AG09319 (cell line): ENCODE measurements at regions not wholly inside any gene's neighbourhood (a gene's known extent, or its start where the extent isn't known, plus 50 kb on each side); places are given as distances from the start of the nearest gene placed in this dataset.

Source experiments
- DNase-seq: peaks from one replicate; pipeline ENCODE4 v3.0.0-alpha.2; 2010; ENCODE audit warnings: low read depth; ENCODE audit errors: extremely low read depth
- TF ChIP-seq, protein P1 (sequence below): IDR thresholded peaks from 2 replicates; pipeline ENCODE4 v1.5.1; 2011; ENCODE audit warnings: low read depth, mild to moderate bottlenecking, inconsistent platforms, low read length, moderate library complexity

DNA sequence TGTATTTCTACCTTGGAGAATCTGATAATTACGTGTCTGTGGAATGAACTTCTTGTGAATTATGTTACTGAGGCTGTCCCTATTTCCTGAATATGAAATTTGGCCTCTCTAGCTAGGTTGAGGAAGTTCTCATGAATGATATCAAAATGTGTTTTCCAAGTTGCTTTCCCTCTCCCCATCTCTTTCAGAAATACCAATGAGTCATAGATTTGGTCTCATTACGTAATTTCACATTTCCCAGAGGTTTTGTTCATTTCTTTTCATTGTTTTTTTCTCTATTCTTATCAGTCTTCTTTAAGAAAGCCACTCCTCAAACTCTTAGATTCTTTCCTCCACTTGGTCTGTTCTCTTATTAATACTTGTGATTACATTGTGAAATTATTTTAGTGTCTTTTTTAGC, 923.8 kb upstream of the CDH9 start:
- DNase-seq: no peak
- TF ChIP-seq, protein P1, sequence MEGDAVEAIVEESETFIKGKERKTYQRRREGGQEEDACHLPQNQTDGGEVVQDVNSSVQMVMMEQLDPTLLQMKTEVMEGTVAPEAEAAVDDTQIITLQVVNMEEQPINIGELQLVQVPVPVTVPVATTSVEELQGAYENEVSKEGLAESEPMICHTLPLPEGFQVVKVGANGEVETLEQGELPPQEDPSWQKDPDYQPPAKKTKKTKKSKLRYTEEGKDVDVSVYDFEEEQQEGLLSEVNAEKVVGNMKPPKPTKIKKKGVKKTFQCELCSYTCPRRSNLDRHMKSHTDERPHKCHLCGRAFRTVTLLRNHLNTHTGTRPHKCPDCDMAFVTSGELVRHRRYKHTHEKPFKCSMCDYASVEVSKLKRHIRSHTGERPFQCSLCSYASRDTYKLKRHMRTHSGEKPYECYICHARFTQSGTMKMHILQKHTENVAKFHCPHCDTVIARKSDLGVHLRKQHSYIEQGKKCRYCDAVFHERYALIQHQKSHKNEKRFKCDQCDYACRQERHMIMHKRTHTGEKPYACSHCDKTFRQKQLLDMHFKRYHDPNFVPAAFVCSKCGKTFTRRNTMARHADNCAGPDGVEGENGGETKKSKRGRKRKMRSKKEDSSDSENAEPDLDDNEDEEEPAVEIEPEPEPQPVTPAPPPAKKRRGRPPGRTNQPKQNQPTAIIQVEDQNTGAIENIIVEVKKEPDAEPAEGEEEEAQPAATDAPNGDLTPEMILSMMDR: no peak

DNA sequence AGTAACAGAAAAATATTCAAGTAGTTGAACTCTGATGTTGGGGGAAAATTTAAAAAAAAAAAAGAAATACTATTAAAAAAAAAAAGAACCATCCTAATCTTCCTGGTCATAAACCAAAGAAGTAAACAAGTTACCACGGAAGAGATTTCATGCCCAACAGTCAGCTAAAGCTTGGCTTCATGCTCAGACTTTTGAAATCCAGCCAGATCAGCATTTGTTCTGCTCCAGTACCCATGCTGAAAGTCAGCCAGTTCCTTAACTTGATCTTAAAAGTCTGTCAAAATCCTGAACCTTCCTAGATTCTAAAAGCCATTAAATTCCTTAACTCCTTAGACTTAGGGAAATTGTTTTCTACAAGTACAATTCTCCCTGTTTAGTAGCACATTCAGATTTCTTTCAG, 908.7 kb upstream of the CDH9 start:
- DNase-seq: no peak
- TF ChIP-seq, protein P1: no peak

DNA sequence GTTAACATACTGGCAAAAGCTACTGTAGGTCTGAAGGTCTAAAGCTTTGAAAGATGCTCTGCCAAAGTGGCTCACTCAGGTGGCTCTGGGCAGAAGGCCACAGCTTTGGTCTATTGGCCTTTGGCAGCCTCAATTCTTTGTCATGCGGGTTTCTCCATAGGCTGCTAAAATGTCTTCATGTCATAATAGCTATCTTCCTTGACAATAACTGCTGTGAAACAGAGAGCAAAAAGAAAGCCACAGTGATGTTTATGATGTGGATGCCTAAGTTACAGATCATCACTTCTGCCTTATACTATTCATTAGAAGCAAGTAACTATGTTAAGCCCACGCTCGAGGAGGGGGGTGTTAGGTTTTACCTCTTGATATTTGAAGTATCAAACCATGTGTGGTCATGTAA, 906.1 kb upstream of the CDH9 start:
- no peak for DNase-seq
- TF ChIP-seq, protein P1: no peak

DNA sequence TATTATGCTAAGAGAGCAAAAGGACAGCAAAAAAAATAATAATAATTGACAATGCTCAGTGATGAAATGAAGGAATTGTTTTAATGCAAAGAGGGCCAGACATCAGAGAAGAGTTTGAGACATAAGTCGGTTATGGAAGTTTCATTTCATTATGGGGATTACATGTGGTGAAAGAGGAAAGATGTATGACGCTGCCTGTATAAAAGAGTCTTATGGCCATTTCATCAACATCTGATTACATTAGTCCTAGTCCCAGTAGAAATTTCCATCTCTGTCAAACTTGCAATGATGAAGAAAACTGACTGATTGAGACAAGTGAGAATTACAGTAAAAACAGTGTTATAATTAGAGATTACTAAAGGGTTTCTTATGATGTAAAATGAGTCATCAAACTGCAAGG, 900.6 kb upstream of the CDH9 start:
- TF ChIP-seq, protein P1: no peak

DNA sequence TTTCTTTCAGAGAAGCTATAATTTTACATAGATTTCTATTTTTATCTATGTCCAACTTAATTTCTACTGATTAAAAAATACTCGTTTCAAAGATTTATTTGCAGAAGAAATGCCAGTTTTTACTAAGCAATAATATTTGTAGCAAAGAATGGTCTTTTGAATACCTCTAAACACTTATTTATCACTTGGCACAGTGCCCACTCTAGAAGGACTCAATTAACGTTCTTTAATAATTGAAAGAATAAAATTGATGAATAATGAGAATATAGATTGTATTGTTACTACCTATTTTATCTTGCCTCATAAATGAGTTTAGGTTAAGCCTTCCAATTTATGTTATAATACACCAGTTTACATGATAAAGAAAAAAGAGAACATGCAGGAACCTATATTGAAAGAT, 889.7 kb upstream of the CDH9 start:
- TF ChIP-seq, protein P1: no peak
- no peak for DNase-seq

More for the DNA sequence above, 900.6 kb upstream of the CDH9 start:
- DNase-seq: no peak

DNA sequence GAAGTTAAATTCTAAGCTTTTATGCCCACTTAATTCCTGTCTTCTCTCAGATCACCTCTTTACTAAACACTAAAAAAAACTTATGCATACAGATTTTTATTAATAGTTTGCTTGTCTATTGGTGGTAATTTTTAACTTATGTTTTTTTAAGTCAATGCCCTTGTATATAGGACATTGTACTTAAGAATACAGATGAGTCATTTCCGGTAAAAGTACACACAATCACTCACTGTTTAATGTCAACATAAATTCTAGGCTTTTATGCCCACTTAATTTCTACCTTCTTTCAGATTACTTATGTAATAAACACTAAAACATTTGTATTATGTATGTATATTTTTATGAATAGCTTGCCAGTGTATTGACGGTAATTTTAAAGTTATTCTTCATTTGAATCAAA, 872.8 kb upstream of the CDH9 start:
- TF ChIP-seq, protein P1: no peak
- no peak for DNase-seq

DNA sequence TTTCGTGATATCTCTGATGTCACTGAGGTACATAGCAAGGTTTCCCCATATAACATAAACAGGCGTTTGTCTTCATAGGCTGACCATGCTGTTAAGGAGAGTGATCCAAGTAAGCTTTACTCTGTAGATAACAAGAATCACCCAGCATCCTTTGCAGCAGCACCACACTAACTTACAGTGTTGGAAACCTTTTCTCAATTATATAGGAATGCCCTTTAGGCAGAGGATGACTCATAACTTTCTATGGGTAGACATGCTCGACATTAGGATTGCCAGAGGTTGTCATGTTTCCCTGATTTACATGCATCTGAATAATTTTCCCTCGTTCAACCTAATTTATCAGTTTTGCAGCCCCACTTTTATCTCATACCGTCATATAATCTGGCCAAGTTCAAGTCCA, 870.0 kb upstream of the CDH9 start:
- TF ChIP-seq, protein P1: no peak
- no peak for DNase-seq
